Testis (tissue), 2 donors: ENCODE measurements at regions not wholly inside any gene's neighbourhood (a gene's known extent, or its start where the extent isn't known, plus 50 kb on each side); places are given as distances from the start of the nearest gene placed in this dataset.

Source experiments
- CTCF ChIP-seq, 3 experiments: fragments of 450-650 bp in 2 of 3; fragments of 200-600 bp in 1 of 3; sonication (generic) in 1 of 3; IDR thresholded peaks; one replicate each; pipeline ENCODE4 v1.5.1; 2016 to 2019; ENCODE audit warnings: antibody characterized with exemption in 3 of 3, mild to moderate bottlenecking in 2 of 3, moderate library complexity in 1 of 3
- POLR2A ChIP-seq: fragments of 450-650 bp; IDR thresholded peaks from one replicate; pipeline ENCODE4 v1.6.1; 2017; ENCODE audit warnings: antibody characterized with exemption, mild to moderate bottlenecking, moderate library complexity

GRCh38 chr13:86541461-86541860 is 742.2 kb upstream of the SLITRK6 start:
- TF ChIP-seq CTCF (IDR thresholded peaks at IDR 0.05) (no peak), POLR2A (no peak)
